ENCODE measurements at regions not wholly inside any gene's neighbourhood (a gene's known extent, or its start where the extent isn't known, plus 50 kb on each side); places are given as distances from the start of the nearest gene placed in this dataset.
A peak's percentile ranks its signal among the peaks of the same experiment; 100 is the strongest.
"Not testable (repeated sequence)": the region's sequence is repeated elsewhere in the genome, so short reads cannot be mapped to it uniquely, and the experiment has no call there.

DNA sequence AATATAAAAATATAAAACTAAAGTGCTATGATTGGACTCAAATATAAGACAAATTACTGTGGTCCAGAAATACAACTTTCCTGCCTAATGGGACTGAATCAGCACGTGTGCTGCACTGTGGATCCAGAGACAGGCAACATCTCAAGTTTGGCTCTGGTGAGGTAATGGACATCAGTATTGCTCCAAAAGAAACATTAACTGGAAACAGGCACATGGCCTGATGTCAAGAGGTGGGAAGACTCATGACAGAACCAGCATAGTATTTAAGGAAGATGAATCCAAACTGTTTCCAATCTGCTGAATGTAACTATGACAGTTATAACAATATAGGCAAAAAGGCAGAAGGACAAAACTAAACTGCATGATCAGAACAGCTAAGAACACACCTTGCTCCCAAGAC lies 354.6 kb downstream of the FSIP2 start:
- no peak for DNase-seq

DNA sequence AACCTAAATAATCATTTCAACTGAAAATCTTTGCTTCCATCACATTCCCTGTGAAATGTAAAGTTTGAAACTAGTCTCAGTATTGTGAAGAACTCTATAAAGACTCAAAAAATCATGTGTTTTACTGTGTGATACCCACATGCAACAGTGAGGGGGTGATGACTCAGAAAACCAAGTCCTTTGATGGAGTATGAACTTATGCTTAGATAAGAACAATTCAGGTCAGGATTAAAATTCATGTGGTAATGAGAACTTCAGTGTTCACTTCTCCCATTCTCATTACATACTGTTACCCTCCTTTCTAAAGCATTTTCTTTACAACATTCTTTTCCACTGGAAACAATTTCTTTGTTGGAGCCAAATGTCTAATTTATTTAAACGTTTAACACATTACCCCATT lies 360.2 kb downstream of the FSIP2 start:
- no peak for DNase-seq

DNA sequence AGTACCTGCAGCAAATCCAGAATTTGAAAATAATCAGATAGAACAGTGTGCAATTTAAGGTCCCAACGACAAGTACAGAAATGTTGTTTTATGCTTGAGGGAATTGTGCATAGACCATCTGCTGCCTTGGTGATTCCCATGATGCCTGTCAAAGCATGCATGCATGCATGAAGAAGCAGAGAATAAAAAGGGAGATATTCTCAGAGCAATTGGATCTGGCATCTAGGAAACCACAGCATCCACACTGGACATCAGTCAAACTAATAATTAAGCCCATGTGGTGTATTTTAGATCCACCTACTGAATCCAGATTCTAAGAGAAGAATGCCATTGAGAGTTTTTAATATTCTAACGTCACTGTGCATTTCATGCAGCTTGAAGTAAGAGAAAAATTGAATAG lies 361.2 kb downstream of the FSIP2 start:
- DNase-seq, result no peak

GRCh38 chr2:186100636-186101035 lies 362.0 kb downstream of the FSIP2 start:
- no peak for DNase-seq

- no peak for DNase-seq
These were observed 363.0 kb downstream of the FSIP2 start for GRCh38 chr2:186101616-186102015.

GRCh38 chr2:186103276-186103675 lies 364.7 kb downstream of the FSIP2 start:
- no peak for DNase-seq

GRCh38 chr2:186105016-186105724 lies 366.6 kb downstream of the FSIP2 start:
- no peak for DNase-seq

DNA sequence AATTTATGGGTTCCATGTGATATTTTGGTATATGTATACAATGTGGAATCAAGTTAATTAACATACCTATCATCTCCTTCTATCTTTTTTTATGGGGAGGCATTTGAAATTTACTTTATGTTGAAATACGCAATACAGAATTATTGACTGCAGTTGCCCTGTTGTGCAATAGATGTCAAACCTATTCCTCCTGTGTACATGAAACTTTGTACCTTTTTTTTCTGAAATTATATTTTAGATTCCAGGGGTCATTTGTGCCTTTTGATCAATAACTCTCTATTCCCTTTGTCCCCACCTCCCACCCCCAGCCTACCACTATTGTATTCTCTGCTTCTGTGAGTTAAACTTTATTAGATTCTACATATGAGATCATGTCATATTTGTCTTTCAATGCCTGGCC lies 369.9 kb downstream of the FSIP2 start:
- DNase-seq, result no peak

DNA sequence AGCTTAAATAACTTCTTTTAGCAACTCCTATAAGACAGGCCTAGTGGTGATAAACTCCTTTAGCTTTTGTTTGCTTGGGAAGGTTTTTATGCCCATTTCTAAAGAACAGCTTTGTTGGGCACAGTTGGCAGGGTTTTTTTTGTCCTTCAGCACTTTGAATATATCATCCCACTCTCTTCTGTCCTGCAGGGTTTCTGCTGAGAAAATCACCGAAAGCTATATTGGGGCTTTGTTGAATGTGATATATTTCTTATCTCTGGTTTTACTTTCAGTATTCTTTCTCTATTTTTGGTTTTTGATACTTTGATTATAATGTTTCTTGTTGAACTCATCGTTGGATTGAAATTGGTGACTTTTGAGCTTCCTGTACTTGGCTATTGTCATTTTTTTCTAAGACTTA lies 372.8 kb upstream of the ZC3H15 start:
- DNase-seq, result no peak

DNA sequence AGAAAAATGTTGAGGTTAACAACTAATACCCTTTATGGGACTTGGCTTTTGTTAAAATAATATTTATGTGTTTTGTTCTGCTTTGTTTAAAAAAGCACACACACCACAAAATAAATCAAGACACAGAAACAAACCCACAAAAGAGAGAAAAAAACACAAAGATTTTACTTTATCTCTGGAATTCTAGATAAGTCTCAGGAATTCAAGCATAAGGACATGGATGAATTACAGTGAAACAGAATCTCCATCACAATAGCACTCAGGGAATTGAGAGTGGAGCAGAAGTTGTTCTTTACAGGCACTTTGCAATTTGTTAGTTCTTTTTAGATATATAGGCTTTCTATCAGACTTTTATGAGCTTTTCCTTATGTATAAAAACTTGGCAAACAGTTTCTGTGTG lies 360.9 kb upstream of the ZC3H15 start:
- no peak for DNase-seq

GRCh38 chr2:186125625-186126024 lies 360.4 kb upstream of the ZC3H15 start:
- DNase-seq, result no peak

DNA sequence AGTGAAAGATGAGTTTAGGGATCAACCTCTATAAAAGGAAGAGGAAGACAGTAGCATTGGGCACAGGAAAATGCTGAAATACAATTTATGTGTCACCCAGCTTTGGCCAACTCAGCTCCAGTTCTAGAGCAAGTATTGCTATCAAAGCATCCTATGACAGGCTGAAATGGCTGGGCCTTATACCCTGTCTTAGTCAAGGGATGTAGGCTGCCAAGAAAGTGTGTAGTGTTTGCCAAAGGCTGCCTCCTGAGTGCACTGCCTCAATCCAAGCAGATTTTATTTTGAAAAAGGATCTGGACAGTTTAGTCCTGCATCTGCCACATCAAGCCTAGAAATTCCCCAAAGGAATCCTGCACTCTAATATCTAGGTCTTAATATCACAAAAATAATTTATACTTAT lies 359.9 kb upstream of the ZC3H15 start:
- DNase-seq, result no peak

GRCh38 chr2:186129767-186130581 lies 356.1 kb upstream of the ZC3H15 start:
- DNase-seq, result peak; percentile 25

- DNase-seq, result no peak
These were observed 355.1 kb upstream of the ZC3H15 start for GRCh38 chr2:186130748-186131641.

- DNase-seq, result no peak
These were observed 350.4 kb upstream of the ZC3H15 start for GRCh38 chr2:186135686-186136085.

DNA sequence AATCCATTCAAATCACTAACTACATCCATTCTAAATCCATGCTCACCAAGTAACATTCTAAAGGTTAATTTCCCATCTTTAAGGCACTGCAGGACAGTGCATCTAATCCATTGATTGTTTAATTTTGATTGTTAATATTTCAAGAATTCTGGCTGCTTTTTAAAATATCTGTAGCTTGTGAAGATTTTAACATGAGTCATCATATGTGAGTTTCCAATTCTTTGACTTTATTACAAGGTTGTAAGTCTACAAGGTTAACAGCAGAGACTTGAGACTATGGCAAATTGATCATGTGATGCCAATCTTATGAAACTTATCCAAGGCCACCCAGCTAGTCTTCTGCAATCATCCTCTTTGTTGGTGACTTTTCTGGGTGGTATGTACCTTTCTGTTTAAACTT lies 349.2 kb upstream of the ZC3H15 start:
- no peak for DNase-seq

GRCh38 chr2:186138845-186139244 lies 347.2 kb upstream of the ZC3H15 start:
- DNase-seq, result no peak

DNA sequence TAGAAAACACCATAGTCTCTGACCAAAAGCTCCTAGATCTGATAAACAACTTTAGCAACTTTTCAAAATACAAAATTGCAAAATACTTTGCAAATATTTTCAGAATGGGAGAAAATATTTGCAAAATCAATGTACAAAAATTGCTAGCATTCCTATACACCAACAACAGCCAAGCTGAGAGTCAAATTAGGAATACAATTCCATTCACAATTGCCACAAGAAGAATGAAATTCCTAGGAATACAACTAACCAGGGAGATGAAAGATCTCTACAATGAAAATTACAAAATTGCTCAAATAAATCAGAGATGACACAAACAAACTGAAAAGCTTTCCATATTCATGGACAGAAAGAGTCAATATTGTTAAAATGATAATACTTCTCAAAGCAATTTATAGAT lies 327.0 kb upstream of the ZC3H15 start:
- DNase-seq, result no peak

DNA sequence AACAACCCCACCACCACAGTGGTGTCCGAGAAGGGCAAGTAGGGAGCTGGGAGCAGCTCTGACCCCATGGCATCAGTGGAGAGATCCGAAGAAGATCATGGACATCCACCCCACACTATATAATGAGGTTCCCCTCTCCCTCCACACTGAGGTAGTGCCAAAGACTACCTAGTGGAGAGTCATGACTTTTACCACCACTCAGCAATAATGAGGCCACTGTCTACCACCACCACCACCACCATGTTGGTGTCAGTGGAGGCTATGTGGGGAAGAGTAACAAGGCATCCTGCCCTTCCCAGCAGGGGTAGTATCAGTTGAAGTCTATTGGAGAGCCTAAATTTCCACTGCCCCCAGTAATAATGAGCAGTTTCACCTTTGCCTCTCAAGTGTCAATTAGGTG lies 321.7 kb upstream of the ZC3H15 start:
- DNase-seq, result no peak

GRCh38 chr2:186170693-186171092 lies 315.4 kb upstream of the ZC3H15 start:
- DNase-seq, result no peak

DNA sequence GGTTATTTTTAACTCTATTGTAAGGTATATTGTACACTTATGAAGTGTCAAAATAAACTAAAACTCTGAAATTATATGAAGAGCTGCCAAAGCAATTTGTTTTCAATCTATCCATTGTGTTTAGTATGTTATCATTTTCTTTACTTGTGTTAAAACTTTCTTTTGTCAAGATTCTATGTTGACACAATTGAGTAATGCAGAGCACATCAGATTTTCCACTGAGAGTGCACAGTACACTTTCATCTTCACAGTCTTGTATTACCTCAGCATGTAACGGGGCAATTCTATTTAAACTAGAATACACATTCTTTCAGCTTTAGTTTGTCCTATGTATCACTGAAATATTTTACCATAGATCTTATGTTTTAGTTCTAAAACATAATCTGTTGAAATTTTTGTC lies 304.4 kb upstream of the ZC3H15 start:
- DNase-seq, result no peak

- not testable (repeated sequence) for DNase-seq
These were observed 303.7 kb upstream of the ZC3H15 start for GRCh38 chr2:186182366-186182765.

- no peak for DNase-seq
These were observed 302.7 kb upstream of the ZC3H15 start for GRCh38 chr2:186183406-186183805.

DNA sequence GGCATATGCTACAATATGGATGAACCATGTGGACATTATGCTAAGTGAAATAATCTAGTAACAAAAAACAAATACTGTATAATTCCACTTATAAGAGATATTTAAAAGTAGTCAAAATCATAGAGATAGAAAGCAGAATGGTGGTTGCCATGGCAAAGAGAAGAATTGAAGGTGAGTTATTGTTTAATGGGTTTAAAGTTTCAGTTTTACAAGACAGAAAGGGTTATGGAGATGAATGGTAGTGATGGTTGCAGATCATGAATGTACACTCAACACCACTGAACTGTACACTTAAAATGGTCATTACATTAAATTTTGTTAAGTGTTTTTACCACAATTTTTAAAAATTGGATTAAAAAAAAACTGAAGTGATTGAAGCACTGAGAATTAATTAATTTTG lies 298.2 kb upstream of the ZC3H15 start:
- no peak for DNase-seq
